PC-9 (cell line): ENCODE measurements at regions not wholly inside any gene's neighbourhood (a gene's known extent, or its start where the extent isn't known, plus 50 kb on each side); places are given as distances from the start of the nearest gene placed in this dataset.

Experiments used
- CTCF ChIP-seq: fragments of 200-600 bp; sonication (generic); conservative IDR thresholded peaks from 2 replicates; pipeline ENCODE4 v1.6.1; 2017; ENCODE audit warnings: mixed run types, antibody characterized with exemption, mild to moderate bottlenecking, moderate library complexity
- EZH2 ChIP-seq: fragments of 200-600 bp; sonication (generic); IDR thresholded peaks from 2 replicates; pipeline ENCODE4 v1.8.0; 2017; ENCODE audit warnings: antibody characterized with exemption, low read depth

- TF ChIP-seq CTCF (no peak), EZH2 (no peak)
These were observed 79.2 kb upstream of the SPIN1 start for GRCh38 chr9:88308831-88309560.
